ENCODE measurements at regions not wholly inside any gene's neighbourhood (a gene's known extent, or its start where the extent isn't known, plus 50 kb on each side); places are given as distances from the start of the nearest gene placed in this dataset.

GRCh38 chr13:67515895-67516294 is 285.8 kb upstream of the PCDH9 start (continued):
- no peak for TF ChIP-seq CTCF (IDR thresholded peaks at IDR 0.05; ENCODE audit: control extremely low read depth in 1 of 3, insufficient read depth in 1 of 3, low read depth in 1 of 3, low read length in 3 of 3)
- TF ChIP-seq CTBP2 (IDR thresholded peaks at IDR 0.05; ENCODE audit: borderline replicate concordance, insufficient read depth, insufficient read length, low read length) = no peak
- no peak for TF ChIP-seq CBX5 (IDR thresholded peaks at IDR 0.05; ENCODE audit: low read depth, low read length)
- TF ChIP-seq SRF (IDR thresholded peaks at IDR 0.05; ENCODE audit: low read depth, low read length) = no peak

Data from H1 (cell line).